Endothelial cell of umbilical vein (primary cell): ENCODE measurements at regions not wholly inside any gene's neighbourhood (a gene's known extent, or its start where the extent isn't known, plus 50 kb on each side); places are given as distances from the start of the nearest gene placed in this dataset.
A peak's percentile ranks its signal among the peaks of the same experiment; 100 is the strongest.

Experiments used
- BruUV-seq: library from RNA; stranded (reverse); fragments of 400-500 nt; replicated peaks from 2 replicates; lab custom pipeline; 2021; lab: Mats Ljungman, UMichigan
- CTCF ChIA-PET: fragments of 300-600, 350-600 bp; sonication (Branson Sonifier 250); formaldehyde crosslinking; loops from one replicate; lab custom pipeline; 2021; ENCODE audit warnings: antibody characterized with exemption, inconsistent platforms; lab: Charles Lee
- POLR2A ChIA-PET: fragments of 300-600, 350-600 bp; sonication (Branson Sonifier 250); formaldehyde crosslinking; loops from one replicate; lab custom pipeline; 2021; ENCODE audit warnings: antibody characterized with exemption, inconsistent platforms; lab: Charles Lee
- DNase-seq: peaks from one replicate; pipeline ENCODE4 v3.0.0-alpha.2; 2011; ENCODE audit warnings: low read depth, low spot score
- FAIRE-seq: peaks from 2 replicates; lab custom pipeline; 2011; peaks lifted over from hg19 to GRCh38; lab: Jason Lieb, UNC
- H2AFZ ChIP-seq: 2 replicates; pipeline ENCODE4 v1.6.0; 2012; ENCODE audit warnings: low read depth, low read length, control low read depth, inconsistent platforms
- H3K27ac ChIP-seq: 2 replicates; pipeline ENCODE4 v1.5.1; 2011; ENCODE audit warnings: low read depth, mild to moderate bottlenecking, control low read depth, low read length, moderate library complexity; ENCODE audit not compliant: insufficient read depth
- H3K27me3 ChIP-seq, 2 experiments: 2 replicates each; pipeline versions ENCODE4 v1.6.0 to v1.6.1; 2011; ENCODE audit warnings: low read length in 2 of 2, mixed read lengths in 1 of 2; ENCODE audit not compliant: control insufficient read depth in 2 of 2, insufficient read depth in 2 of 2
- H3K36me3 ChIP-seq, 2 experiments: 2 replicates in 1 of 2; 3 replicates in 1 of 2; pipeline ENCODE4 v1.5.1; 2011; ENCODE audit warnings: low read length in 2 of 2, mild to moderate bottlenecking in 1 of 2, moderate library complexity in 1 of 2; ENCODE audit not compliant: control insufficient read depth in 2 of 2, insufficient read depth in 2 of 2; ENCODE audit errors: extremely low read depth in 1 of 2
- H3K4me1 ChIP-seq: 3 replicates; pipeline ENCODE4 v1.5.1; 2011; ENCODE audit warnings: mild to moderate bottlenecking, low read length; ENCODE audit not compliant: control insufficient read depth, insufficient read depth; ENCODE audit errors: extremely low read depth
- H3K4me2 ChIP-seq: 2 replicates; pipeline ENCODE4 v1.6.1; 2011; ENCODE audit warnings: low read length, control low read depth, mixed read lengths; ENCODE audit not compliant: insufficient read depth
- H3K4me3 ChIP-seq, 3 experiments: fragments of 200-600 bp in 1 of 3; sonication (generic), shearing (Covaris generic) in 1 of 3; replicated peaks in 1 of 3; 2 replicates each; pipeline ENCODE4 v1.5.1; 2011 to 2016; ENCODE audit warnings: control low read depth in 3 of 3, low read length in 3 of 3, mild to moderate bottlenecking in 2 of 3, inconsistent platforms in 1 of 3, low read depth in 1 of 3, moderate library complexity in 1 of 3; ENCODE audit not compliant: insufficient read depth in 1 of 3
- H3K79me2 ChIP-seq: 2 replicates; pipeline ENCODE4 v1.6.0; 2012; ENCODE audit warnings: low read length, inconsistent platforms; ENCODE audit not compliant: control insufficient read depth, insufficient read depth
- H3K9ac ChIP-seq: replicated peaks from 2 replicates; pipeline ENCODE3; 2011; ENCODE audit warnings: low read length, control low read depth; ENCODE audit not compliant: insufficient read depth; ENCODE audit errors: extremely low read depth
- H3K9me1 ChIP-seq: replicated peaks from 3 replicates; pipeline ENCODE4 v1.6.0; 2011; ENCODE audit warnings: mild to moderate bottlenecking, low read length; ENCODE audit not compliant: control insufficient read depth, insufficient read depth; ENCODE audit errors: extremely low read depth
- H3K9me3 ChIP-seq: replicated peaks from 2 replicates; pipeline ENCODE4 v1.5.1; 2012; ENCODE audit warnings: low read length, inconsistent platforms; ENCODE audit not compliant: control insufficient read depth, insufficient read depth
- H4K20me1 ChIP-seq: replicated peaks from 2 replicates; pipeline ENCODE3; 2011; ENCODE audit warnings: mild to moderate bottlenecking, low read length; ENCODE audit not compliant: control insufficient read depth, insufficient read depth; ENCODE audit errors: extremely low read depth
- CTCF ChIP-seq, 2 donors: IDR thresholded peaks; 1 replicate in 1 of 2; 2 replicates in 1 of 2; pipeline ENCODE4 v1.5.1; 2011; ENCODE audit warnings: low read length in 2 of 2, mild to moderate bottlenecking in 2 of 2, moderate library complexity in 2 of 2, control low read depth in 1 of 2, inconsistent platforms in 1 of 2, low read depth in 1 of 2; ENCODE audit not compliant: insufficient read depth in 1 of 2; ENCODE audit errors: extremely low read depth in 1 of 2
- EZH2 ChIP-seq: IDR thresholded peaks from 2 replicates; pipeline ENCODE4 v1.6.1; 2012; ENCODE audit warnings: borderline replicate concordance, low read depth, mild to moderate bottlenecking, moderate library complexity, low read length, inconsistent platforms; ENCODE audit not compliant: severe bottlenecking
- FOS ChIP-seq: IDR thresholded peaks from 2 replicates; pipeline ENCODE4 v1.6.1; 2011; ENCODE audit warnings: mild to moderate bottlenecking, low read length, moderate library complexity, borderline replicate concordance; ENCODE audit not compliant: insufficient read depth
- GATA2 ChIP-seq: IDR thresholded peaks from 2 replicates; pipeline ENCODE4 v1.7.0; 2011; ENCODE audit warnings: low read depth, mild to moderate bottlenecking, moderate library complexity, mixed read lengths, low read length; ENCODE audit not compliant: insufficient read length, insufficient read depth
- JUN ChIP-seq: IDR thresholded peaks from 2 replicates; pipeline ENCODE4 v1.6.1; 2011; ENCODE audit warnings: borderline replicate concordance, low read depth; ENCODE audit not compliant: insufficient read length, insufficient read depth
- MAX ChIP-seq: IDR thresholded peaks from 2 replicates; pipeline ENCODE4 v1.6.1; 2011; ENCODE audit not compliant: insufficient read depth, insufficient read length
- MYC ChIP-seq: IDR thresholded peaks from one replicate; pipeline ENCODE4 v1.6.1; 2011; ENCODE audit warnings: mild to moderate bottlenecking, low read depth, low read length
- POLR2A ChIP-seq: IDR thresholded peaks from 2 replicates; pipeline ENCODE4 v1.6.1; 2012; ENCODE audit warnings: low read depth, mild to moderate bottlenecking, control low read depth, low read length
- dilution Hi-C: fragments of 300-500 bp; cut with MboI; formaldehyde crosslinking; loops from one replicate; pipeline ENCODE4 v1.15.0; 2019; ENCODE audit warnings: low sequenced_read_pairs; ENCODE audit not compliant: extremely low pct_ligation_motif_present
- intact Hi-C: fragments of 100-400 bp; cut with micrococcal nuclease; formaldehyde crosslinking; loops from one replicate; pipeline ENCODE4 v1.10.0; 2022

- H3K27ac ChIP-seq = no peak overlapping the region
- H4K20me1 ChIP-seq = no peaks in the 10 kb centered on the region
- H2AFZ ChIP-seq = peak overlapping the region; percentile 42
- H3K27me3 ChIP-seq = no peaks in the 10 kb centered on the region
- no peaks in the 10 kb centered on the region for H3K4me1 ChIP-seq
- no TSS peak for BruUV-seq
- dilution Hi-C loops (no loop called here), intact Hi-C loops (loop anchor here (1.0 kb wide), 1 partner anchor 435 kb away; no protein-coding TSS in a partner anchor)
- ChIA-PET CTCF (interaction anchor here (0.7 to 1.8 kb wide), 27 partner anchors 11 to 446 kb away, joined by 3 to 15 read pairs (median 4); partner anchors contain the start of genes JADE1 and PGRMC2), POLR2A (no interaction called here)
- no peaks in the 10 kb centered on the region for H3K79me2 ChIP-seq
- FAIRE-seq (no peak), DNase-seq (peak; percentile 48)
- TF ChIP-seq GATA2 = no peak
- no peak for TF ChIP-seq POLR2A
- TF ChIP-seq JUN = no peak
- no peak for TF ChIP-seq MYC
- TF ChIP-seq MAX = no peak
- TF ChIP-seq FOS = no peak
- TF ChIP-seq EZH2 = no peak
- TF ChIP-seq CTCF (IDR thresholded peaks at IDR 0.05; ENCODE audit: extremely low read depth in 1 of 2, insufficient read depth in 1 of 2, low read depth in 1 of 2, low read length in 2 of 2) = peak; percentile 12 to 30
- no peaks in the 10 kb centered on the region for H3K9me3 ChIP-seq
- no peak overlapping the region for H3K9ac ChIP-seq
- no peaks in the 10 kb centered on the region for H3K9me1 ChIP-seq
- no peaks in the 10 kb centered on the region for H3K36me3 ChIP-seq
- H3K4me2 ChIP-seq = no peak overlapping the region
- no peak overlapping the region for H3K4me3 ChIP-seq
Observed at GRCh38 chr4:128427832-128428366, 140.3 kb upstream of the PGRMC2 start.
